ENCODE measurements at regions not wholly inside any gene's neighbourhood (a gene's known extent, or its start where the extent isn't known, plus 50 kb on each side); places are given as distances from the start of the nearest gene placed in this dataset.

DNA sequence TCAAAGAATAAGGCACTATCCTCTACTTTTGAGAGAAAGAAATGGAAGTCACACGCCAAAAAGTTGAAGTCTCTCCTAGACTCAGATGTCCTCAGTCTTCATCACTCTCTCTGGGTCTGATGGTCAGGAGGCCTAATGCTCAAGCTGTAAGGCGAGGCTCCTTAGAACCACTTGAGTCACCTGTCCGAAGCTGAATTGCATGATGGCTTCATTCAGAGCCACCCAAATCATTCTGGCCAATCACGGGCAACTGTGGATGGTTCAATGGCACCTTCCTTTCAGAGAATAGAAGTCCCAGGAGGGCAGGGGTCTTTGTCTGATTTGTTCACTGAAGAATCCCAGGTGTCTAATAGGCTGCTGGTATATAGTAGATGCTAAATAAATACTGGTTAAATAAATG lies 63.9 kb upstream of the SMOX start:
- TF ChIP-seq, protein P1, sequence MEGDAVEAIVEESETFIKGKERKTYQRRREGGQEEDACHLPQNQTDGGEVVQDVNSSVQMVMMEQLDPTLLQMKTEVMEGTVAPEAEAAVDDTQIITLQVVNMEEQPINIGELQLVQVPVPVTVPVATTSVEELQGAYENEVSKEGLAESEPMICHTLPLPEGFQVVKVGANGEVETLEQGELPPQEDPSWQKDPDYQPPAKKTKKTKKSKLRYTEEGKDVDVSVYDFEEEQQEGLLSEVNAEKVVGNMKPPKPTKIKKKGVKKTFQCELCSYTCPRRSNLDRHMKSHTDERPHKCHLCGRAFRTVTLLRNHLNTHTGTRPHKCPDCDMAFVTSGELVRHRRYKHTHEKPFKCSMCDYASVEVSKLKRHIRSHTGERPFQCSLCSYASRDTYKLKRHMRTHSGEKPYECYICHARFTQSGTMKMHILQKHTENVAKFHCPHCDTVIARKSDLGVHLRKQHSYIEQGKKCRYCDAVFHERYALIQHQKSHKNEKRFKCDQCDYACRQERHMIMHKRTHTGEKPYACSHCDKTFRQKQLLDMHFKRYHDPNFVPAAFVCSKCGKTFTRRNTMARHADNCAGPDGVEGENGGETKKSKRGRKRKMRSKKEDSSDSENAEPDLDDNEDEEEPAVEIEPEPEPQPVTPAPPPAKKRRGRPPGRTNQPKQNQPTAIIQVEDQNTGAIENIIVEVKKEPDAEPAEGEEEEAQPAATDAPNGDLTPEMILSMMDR (IDR thresholded peaks at IDR 0.05): no peak
- no peak for TF ChIP-seq POLR2A (IDR thresholded peaks at IDR 0.05)

Measured in heart left ventricle (tissue), 13 donors.